WERI-Rb-1 (cell line): ENCODE measurements at regions not wholly inside any gene's neighbourhood (a gene's known extent, or its start where the extent isn't known, plus 50 kb on each side); places are given as distances from the start of the nearest gene placed in this dataset.

ENCODE experiments used
- DNase-seq: peaks from one replicate; pipeline ENCODE4 v3.0.0-alpha.2; 2020
- H3K27ac ChIP-seq: fragments of 250-450 bp; sonication (Bioruptor Pico); 2 replicates; pipeline ENCODE4 v1.5.1; 2020; ENCODE audit warnings: mild to moderate bottlenecking, moderate library complexity
- H3K27me3 ChIP-seq: fragments of 250-450 bp; sonication (Bioruptor Pico); 2 replicates; pipeline ENCODE4 v1.5.1; 2021; ENCODE audit warnings: mild to moderate bottlenecking, low read depth, moderate library complexity; ENCODE audit not compliant: insufficient read depth, severe bottlenecking
- H3K36me3 ChIP-seq: fragments of 250-450 bp; sonication (Bioruptor Pico); 2 replicates; pipeline ENCODE4 v1.5.1; 2020; ENCODE audit warnings: mild to moderate bottlenecking, moderate library complexity
- H3K4me3 ChIP-seq: 2 replicates; pipeline ENCODE4 v1.5.1; 2011; ENCODE audit warnings: low read depth, mild to moderate bottlenecking, control low read depth, low read length
- H3K9me3 ChIP-seq: fragments of 250-450 bp; sonication (Bioruptor Pico); 2 replicates; pipeline ENCODE4 v1.5.1; 2021; ENCODE audit warnings: mild to moderate bottlenecking, moderate library complexity; ENCODE audit not compliant: severe bottlenecking
- TF ChIP-seq, protein P1 (sequence below): IDR thresholded peaks from 2 replicates; pipeline ENCODE4 v1.5.1; 2011; ENCODE audit warnings: low read depth, mild to moderate bottlenecking, control low read depth, inconsistent platforms, low read length

DNA sequence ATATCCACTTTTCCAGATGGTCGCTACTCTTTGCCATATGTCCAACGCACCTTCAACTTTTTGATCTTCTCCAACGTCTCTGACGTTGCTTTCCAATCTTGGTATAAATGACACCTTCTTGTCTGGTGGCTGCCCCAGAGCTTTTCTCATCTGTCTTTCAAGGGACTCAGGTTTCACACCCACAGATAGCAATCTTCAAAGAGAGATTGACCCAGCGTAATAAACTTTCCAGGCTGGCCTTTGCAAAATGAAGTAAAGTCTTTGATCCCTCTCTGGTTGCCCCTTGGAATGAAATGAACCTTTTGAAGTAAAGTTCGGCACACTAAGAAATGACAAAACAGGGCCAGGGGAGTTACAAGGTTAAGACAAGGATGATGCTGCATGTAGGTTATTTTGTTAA, 138.4 kb upstream of the BDNF start:
- Histone ChIP-seq H3K9me3 (peaks cover 5% of the 10 kb centered on the region), H3K4me3 (no peak overlapping the region), H3K27ac (no peak overlapping the region), H3K27me3 (peaks cover 4% of the 10 kb centered on the region), H3K36me3 (no peaks in the 10 kb centered on the region)
- no peak for DNase-seq
- TF ChIP-seq, protein P1, sequence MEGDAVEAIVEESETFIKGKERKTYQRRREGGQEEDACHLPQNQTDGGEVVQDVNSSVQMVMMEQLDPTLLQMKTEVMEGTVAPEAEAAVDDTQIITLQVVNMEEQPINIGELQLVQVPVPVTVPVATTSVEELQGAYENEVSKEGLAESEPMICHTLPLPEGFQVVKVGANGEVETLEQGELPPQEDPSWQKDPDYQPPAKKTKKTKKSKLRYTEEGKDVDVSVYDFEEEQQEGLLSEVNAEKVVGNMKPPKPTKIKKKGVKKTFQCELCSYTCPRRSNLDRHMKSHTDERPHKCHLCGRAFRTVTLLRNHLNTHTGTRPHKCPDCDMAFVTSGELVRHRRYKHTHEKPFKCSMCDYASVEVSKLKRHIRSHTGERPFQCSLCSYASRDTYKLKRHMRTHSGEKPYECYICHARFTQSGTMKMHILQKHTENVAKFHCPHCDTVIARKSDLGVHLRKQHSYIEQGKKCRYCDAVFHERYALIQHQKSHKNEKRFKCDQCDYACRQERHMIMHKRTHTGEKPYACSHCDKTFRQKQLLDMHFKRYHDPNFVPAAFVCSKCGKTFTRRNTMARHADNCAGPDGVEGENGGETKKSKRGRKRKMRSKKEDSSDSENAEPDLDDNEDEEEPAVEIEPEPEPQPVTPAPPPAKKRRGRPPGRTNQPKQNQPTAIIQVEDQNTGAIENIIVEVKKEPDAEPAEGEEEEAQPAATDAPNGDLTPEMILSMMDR, result no peak

DNA sequence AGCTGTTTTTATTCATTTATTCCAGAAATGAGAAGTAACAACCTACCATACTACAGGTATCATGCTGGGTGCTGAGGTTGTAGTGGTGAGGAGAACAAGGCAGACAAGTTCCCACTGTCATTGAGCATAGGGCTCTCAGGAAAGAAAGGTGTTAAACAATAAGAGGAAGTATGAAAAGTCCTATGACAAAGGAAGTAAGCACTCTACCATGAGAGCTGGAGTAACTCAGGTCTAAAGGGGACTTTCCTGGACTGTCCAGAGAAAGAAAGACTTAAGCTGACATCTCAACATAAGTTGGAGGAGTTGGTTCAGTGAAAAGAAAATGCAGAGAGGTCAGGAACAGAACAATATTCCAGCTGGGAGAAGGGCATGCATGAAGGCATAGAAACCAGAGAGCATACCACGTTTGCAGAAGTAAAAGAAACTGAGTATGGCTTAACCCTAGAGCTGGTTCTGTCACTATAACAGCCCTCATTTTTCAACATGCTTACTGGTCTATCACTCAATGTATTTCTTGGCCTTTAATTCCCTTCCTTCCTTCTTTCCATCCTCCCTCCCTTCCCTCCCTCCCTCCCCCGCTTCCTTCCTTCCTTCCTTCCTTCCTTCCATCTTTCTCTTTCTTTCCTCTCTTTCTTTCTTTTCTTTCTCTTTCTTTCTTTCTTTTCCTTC, 137.8 kb upstream of the BDNF start:
- H3K27ac ChIP-seq, result no peak overlapping the region
- no peak overlapping the region for H3K4me3 ChIP-seq
- peaks cover 5% of the 10 kb centered on the region for H3K9me3 ChIP-seq
- H3K27me3 ChIP-seq, result peaks cover 4% of the 10 kb centered on the region
- no peak for DNase-seq
- TF ChIP-seq, protein P1, result no peak
- H3K36me3 ChIP-seq, result no peaks in the 10 kb centered on the region

DNA sequence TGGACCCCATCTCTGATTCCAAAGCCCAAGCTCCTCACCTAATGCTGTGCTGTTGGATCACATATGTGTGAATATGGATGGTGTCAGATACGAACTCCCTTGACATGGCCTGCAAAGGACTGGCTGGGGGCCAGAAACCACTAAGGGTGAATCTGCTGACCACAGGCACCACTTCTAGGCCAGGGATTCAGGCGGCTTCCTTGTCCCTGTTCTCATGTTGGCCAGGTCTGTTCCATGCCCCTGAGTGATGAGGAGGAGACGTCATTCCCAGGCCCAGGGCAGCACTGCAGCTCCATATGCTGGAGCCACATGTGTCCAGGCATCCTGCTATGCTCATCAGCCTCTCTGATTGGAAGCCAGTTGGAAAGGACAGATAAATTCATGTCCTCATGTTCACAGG, 130.0 kb upstream of the BDNF start:
- no peak for DNase-seq
- no peak overlapping the region for H3K4me3 ChIP-seq
- no peak overlapping the region for H3K27ac ChIP-seq
- no peaks in the 10 kb centered on the region for H3K36me3 ChIP-seq
- H3K9me3 ChIP-seq, result peaks cover 5% of the 10 kb centered on the region
- TF ChIP-seq, protein P1, result no peak
- H3K27me3 ChIP-seq, result no peaks in the 10 kb centered on the region

DNA sequence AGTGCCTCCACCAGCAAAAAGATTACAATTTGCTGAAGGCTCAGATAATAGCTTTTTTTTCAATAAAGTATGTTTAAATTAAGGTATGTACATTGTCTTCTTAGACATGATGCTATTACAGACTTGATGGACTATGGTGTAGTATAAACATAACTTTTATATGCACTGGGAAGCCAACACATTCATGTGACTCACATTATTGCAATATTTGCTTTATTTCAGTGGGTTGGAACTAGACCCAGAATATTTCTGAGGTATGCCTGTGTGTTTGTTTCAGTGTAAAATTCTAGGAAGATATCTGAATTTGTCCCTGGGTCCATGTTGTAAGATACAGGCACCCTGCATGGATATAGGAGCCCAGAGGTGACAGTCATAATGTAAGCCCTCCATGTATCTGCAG, 120.0 kb upstream of the BDNF start:
- Histone ChIP-seq H3K27ac (no peak overlapping the region), H3K36me3 (no peaks in the 10 kb centered on the region), H3K9me3 (no peaks in the 10 kb centered on the region), H3K27me3 (no peaks in the 10 kb centered on the region), H3K4me3 (no peak overlapping the region)
- no peak for DNase-seq
- TF ChIP-seq, protein P1, result no peak

DNA sequence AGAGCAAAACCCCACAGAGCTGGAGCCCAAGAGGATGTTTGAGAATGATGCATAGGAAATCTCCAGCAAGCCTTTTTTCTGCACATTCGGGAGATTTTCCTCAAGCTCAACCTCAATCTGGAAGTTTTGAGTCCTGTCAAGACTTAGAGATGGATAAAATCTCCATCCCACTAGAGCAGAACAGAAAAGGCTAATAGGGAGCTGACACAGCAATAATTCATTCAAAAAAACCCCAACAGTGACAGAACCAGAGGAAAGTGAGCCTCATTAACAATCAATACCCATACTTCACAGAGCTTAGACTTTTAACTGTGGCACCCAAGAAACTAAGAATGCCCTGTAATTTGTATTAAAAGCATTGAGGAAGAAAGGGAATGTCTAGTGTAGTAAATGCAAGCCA, 115.9 kb upstream of the BDNF start:
- Histone ChIP-seq H3K27me3 (no peaks in the 10 kb centered on the region), H3K4me3 (no peak overlapping the region), H3K36me3 (no peaks in the 10 kb centered on the region), H3K27ac (no peak overlapping the region), H3K9me3 (no peaks in the 10 kb centered on the region)
- TF ChIP-seq, protein P1, result no peak
- DNase-seq, result no peak

DNA sequence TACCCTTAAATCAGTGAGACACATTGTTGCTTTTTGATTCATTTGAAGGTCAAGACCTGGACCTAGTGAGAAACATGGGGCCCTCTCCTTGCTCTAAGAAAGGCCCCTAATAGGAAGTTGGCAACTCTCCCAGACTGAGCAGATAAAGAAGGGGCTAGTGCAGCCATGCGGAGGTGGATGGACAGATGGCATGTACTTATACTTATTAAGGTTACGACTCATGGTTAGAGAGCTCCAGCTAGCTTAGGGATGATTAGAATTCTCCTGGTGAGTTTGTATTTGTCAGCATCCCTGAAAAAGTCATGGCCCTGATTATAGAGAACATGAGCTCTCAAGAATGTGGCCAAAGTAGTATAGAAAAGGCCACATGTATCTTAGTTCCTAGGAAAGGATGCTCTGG, 112.1 kb upstream of the BDNF start:
- Histone ChIP-seq H3K36me3 (no peaks in the 10 kb centered on the region), H3K27ac (peak overlapping the region; percentile 42; the same call in 1 of the 2 replicates), H3K27me3 (no peaks in the 10 kb centered on the region), H3K4me3 (no peak overlapping the region), H3K9me3 (no peaks in the 10 kb centered on the region)
- TF ChIP-seq, protein P1, result no peak
- DNase-seq, result peak; percentile 79
